ENCODE measurements at regions not wholly inside any gene's neighbourhood (a gene's known extent, or its start where the extent isn't known, plus 50 kb on each side); places are given as distances from the start of the nearest gene placed in this dataset.

- TF ChIP-seq, protein P1, sequence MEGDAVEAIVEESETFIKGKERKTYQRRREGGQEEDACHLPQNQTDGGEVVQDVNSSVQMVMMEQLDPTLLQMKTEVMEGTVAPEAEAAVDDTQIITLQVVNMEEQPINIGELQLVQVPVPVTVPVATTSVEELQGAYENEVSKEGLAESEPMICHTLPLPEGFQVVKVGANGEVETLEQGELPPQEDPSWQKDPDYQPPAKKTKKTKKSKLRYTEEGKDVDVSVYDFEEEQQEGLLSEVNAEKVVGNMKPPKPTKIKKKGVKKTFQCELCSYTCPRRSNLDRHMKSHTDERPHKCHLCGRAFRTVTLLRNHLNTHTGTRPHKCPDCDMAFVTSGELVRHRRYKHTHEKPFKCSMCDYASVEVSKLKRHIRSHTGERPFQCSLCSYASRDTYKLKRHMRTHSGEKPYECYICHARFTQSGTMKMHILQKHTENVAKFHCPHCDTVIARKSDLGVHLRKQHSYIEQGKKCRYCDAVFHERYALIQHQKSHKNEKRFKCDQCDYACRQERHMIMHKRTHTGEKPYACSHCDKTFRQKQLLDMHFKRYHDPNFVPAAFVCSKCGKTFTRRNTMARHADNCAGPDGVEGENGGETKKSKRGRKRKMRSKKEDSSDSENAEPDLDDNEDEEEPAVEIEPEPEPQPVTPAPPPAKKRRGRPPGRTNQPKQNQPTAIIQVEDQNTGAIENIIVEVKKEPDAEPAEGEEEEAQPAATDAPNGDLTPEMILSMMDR (conservative IDR thresholded peaks at IDR 0.05; ENCODE audit: low read depth, low read length): no peak
- DNase-seq (ENCODE audit: low read depth): no peak
- no peak overlapping the region for H3K4me3 ChIP-seq (ENCODE audit: low read depth, low read length)
Measured at GRCh38 chr9:78437296-78437695, 140.4 kb downstream of the PSAT1 start.

GRCh38 chr9:78437806-78438205, 140.9 kb downstream of the PSAT1 start:
- DNase-seq (ENCODE audit: low read depth): no peak
- H3K4me3 ChIP-seq (ENCODE audit: low read depth, low read length): no peak overlapping the region
- TF ChIP-seq, protein P1 (conservative IDR thresholded peaks at IDR 0.05; ENCODE audit: low read depth, low read length): no peak

- TF ChIP-seq, protein P1 (conservative IDR thresholded peaks at IDR 0.05; ENCODE audit: low read depth, low read length): no peak
- no peak overlapping the region for H3K4me3 ChIP-seq (ENCODE audit: low read depth, low read length)
- no peak for DNase-seq (ENCODE audit: low read depth)
Measured at GRCh38 chr9:78438211-78438610, 141.3 kb downstream of the PSAT1 start.

- TF ChIP-seq, protein P1 (conservative IDR thresholded peaks at IDR 0.05; ENCODE audit: low read depth, low read length): no peak
- no peak for DNase-seq (ENCODE audit: low read depth)
- H3K4me3 ChIP-seq (ENCODE audit: low read depth, low read length): no peak overlapping the region
Measured at GRCh38 chr9:78438780-78439179, 141.9 kb downstream of the PSAT1 start.

GRCh38 chr9:78439190-78439865, 142.4 kb downstream of the PSAT1 start:
- H3K4me3 ChIP-seq (ENCODE audit: low read depth, low read length): no peak overlapping the region
- TF ChIP-seq, protein P1 (conservative IDR thresholded peaks at IDR 0.05; ENCODE audit: low read depth, low read length): peak; percentile 96
- DNase-seq (ENCODE audit: low read depth): peak; percentile 95

DNA sequence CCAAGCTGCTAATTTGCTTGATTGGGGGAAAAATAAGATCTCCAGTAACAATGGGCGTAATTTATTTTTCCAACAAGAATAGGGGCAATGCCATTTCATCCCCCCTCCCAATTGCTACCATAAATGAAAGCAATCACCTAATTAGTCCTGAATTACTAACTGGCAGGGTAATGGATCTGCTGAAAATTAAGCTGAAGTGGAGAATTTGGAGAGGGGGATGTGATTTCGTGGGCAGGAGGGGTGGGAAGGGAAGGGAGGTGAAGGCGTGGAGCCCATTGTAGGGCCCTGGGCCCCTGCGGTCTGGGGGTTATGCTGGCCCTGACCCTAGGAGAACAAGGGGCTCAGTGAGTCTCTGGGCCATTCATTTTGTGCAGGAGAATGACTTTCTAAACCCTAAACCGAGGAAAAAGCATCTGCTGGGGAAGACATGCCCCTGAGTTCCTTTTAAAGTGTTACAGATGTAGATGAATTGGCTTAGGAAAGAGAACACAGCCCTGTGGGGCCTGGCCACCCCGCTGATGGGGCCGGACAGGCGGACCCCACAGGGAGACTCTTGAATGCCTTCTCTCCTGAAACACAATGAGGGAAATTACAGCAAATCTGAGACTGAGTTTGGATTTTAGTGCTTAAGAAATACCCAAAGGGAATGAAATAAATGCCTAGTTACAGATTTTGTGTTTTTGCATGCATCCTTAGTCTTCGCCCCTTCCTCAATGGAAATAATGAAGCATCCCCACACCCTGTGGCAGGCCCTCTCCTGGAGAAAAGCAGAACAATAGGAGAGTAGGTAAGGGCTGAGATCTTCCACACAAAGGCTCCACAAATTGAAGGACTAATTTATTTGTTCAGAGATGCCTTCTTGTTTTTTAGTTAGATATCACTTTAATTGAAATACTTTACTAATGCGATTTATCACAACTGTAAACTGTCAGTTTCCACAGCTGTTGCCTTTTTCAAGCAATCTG, 143.2 kb downstream of the PSAT1 start:
- TF ChIP-seq, protein P1 (conservative IDR thresholded peaks at IDR 0.05; ENCODE audit: low read depth, low read length): no peak
- no peak overlapping the region for H3K4me3 ChIP-seq (ENCODE audit: low read depth, low read length)
- no peak for DNase-seq (ENCODE audit: low read depth)
